ENCODE measurements at regions not wholly inside any gene's neighbourhood (a gene's known extent, or its start where the extent isn't known, plus 50 kb on each side); places are given as distances from the start of the nearest gene placed in this dataset.
A peak's percentile ranks its signal among the peaks of the same experiment; 100 is the strongest.

- DNase-seq (ENCODE audit: low spot score), result no peak
Measured at GRCh38 chr4:89599026-89599425, 237.9 kb downstream of the SNCA start.

- peak; percentile 38 for DNase-seq (ENCODE audit: low spot score)
Measured at GRCh38 chr4:89598602-89599001, 238.4 kb downstream of the SNCA start.

GRCh38 chr4:89595125-89595789 is 241.7 kb downstream of the SNCA start:
- no peak for DNase-seq (ENCODE audit: low spot score)

GRCh38 chr4:89590128-89590527 is 246.8 kb downstream of the SNCA start:
- no peak for DNase-seq (ENCODE audit: low spot score)

- no peak for DNase-seq (ENCODE audit: low spot score)
Measured at GRCh38 chr4:89588421-89588820, 248.5 kb downstream of the SNCA start.

GRCh38 chr4:89587364-89587763 is 249.6 kb downstream of the SNCA start:
- no peak for DNase-seq (ENCODE audit: low spot score)

GRCh38 chr4:89586864-89587263 is 250.1 kb downstream of the SNCA start:
- DNase-seq (ENCODE audit: low spot score), result peak; percentile 49

GRCh38 chr4:89586318-89586717 is 250.6 kb downstream of the SNCA start:
- no peak for DNase-seq (ENCODE audit: low spot score)

- DNase-seq (ENCODE audit: low spot score), result no peak
Measured at GRCh38 chr4:89582756-89583505, 254.0 kb downstream of the SNCA start.

GRCh38 chr4:89579771-89580170 is 257.2 kb downstream of the SNCA start:
- no peak for DNase-seq (ENCODE audit: low spot score)

- DNase-seq (ENCODE audit: low spot score), result no peak
Measured at GRCh38 chr4:89576246-89576645, 260.7 kb downstream of the SNCA start.

- DNase-seq (ENCODE audit: low spot score), result no peak
Measured at GRCh38 chr4:89575840-89576239, 261.1 kb downstream of the SNCA start.

- DNase-seq (ENCODE audit: low spot score), result no peak
Measured at GRCh38 chr4:89574176-89574575, 262.8 kb downstream of the SNCA start.

GRCh38 chr4:89573656-89574055 is 263.3 kb downstream of the SNCA start:
- DNase-seq (ENCODE audit: low spot score), result no peak

- DNase-seq (ENCODE audit: low spot score), result no peak
Measured at GRCh38 chr4:89572224-89572858, 264.6 kb downstream of the SNCA start.

GRCh38 chr4:89570931-89571330 is 263.3 kb upstream of the GPRIN3 start:
- no peak for DNase-seq (ENCODE audit: low spot score)

- no peak for DNase-seq (ENCODE audit: low spot score)
Measured at GRCh38 chr4:89567936-89568335, 260.3 kb upstream of the GPRIN3 start.

- DNase-seq (ENCODE audit: low spot score), result peak; percentile 37
Measured at GRCh38 chr4:89563431-89563830, 255.8 kb upstream of the GPRIN3 start.

GRCh38 chr4:89562746-89563145 is 255.1 kb upstream of the GPRIN3 start:
- peak; percentile 3 for DNase-seq (ENCODE audit: low spot score)

- no peak for DNase-seq (ENCODE audit: low spot score)
Measured at GRCh38 chr4:89561048-89561447, 253.4 kb upstream of the GPRIN3 start.

GRCh38 chr4:89558147-89558546 is 250.5 kb upstream of the GPRIN3 start:
- DNase-seq (ENCODE audit: low spot score), result peak; percentile 33

- no peak for DNase-seq (ENCODE audit: low spot score)
Measured at GRCh38 chr4:89556601-89557305, 249.2 kb upstream of the GPRIN3 start.

- DNase-seq (ENCODE audit: low spot score), result no peak
Measured at GRCh38 chr4:89551191-89551590, 243.6 kb upstream of the GPRIN3 start.
